ENCODE measurements at regions not wholly inside any gene's neighbourhood (a gene's known extent, or its start where the extent isn't known, plus 50 kb on each side); places are given as distances from the start of the nearest gene placed in this dataset.
A peak's percentile ranks its signal among the peaks of the same experiment; 100 is the strongest.
"Not testable (repeated sequence)": the region's sequence is repeated elsewhere in the genome, so short reads cannot be mapped to it uniquely, and the experiment has no call there.

DNA sequence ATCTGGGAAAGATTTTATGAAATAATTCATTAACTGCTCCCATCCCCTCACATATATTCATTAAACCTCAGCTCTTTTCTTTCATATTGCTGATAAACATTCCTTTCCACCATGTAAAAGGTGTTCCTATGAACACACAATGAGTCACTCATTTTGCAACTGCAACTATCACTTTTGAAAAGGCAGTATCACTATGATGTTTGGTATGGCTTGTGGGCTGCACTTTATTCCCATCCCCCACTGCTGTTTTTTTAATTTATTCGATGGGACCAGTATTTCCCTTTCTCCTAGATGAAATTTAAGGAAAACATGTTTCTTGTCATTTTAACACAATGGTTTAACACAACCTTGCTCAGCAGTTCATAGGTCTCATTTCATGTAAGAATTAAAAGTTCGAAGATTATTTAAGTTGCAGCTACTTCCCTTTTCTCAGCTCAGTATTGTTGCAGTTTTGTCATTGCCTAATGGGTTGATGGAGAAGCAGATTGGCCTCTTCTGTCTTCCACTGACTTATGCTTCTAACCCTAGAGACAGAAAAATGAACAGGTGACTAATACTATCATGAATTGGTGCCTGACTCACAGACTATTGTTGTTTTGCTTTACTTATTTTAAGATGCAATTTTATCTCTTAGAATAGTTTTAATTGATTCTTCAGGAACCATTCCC, 280.3 kb downstream of the ZPLD1 start:
- DNase-seq (ENCODE audit: low spot score in 2 of 2) (no peak), ATAC-seq (peak in 1 of 2 donors; percentile 85)
- no peaks in the 10 kb centered on the region for H3K9me3 Mint-ChIP-seq
- H3K36me3 Mint-ChIP-seq, result no peaks in the 10 kb centered on the region
- H3K27ac Mint-ChIP-seq, result no peak overlapping the region

GRCh38 chr3:102718651-102719050, 283.8 kb downstream of the ZPLD1 start:
- Mint-ChIP-seq H3K9me3 (no peaks in the 10 kb centered on the region), H3K27ac (no peak overlapping the region), H3K36me3 (no peaks in the 10 kb centered on the region)
- ATAC-seq (no peak), DNase-seq (ENCODE audit: low spot score in 2 of 2) (no peak)

DNA sequence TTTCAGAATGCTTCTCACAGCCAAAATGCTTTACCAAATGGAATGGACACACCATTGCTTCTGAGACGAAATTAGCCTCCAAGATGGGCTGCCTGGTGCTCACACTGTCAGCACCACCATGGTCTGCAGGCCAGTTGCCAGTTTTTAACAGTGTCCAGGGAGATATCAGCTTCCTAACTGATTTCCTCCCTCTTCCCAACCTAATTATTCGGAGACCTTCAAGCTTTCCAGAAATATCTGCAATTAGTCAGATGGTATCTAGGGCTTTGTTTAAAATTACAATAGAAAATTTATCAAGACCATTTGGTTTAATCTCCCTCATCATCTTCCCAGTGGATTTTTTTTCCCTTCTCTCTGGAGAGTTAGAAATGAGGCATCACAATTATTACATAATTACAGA, 287.5 kb downstream of the ZPLD1 start:
- no peak overlapping the region for H3K27ac Mint-ChIP-seq

DNA sequence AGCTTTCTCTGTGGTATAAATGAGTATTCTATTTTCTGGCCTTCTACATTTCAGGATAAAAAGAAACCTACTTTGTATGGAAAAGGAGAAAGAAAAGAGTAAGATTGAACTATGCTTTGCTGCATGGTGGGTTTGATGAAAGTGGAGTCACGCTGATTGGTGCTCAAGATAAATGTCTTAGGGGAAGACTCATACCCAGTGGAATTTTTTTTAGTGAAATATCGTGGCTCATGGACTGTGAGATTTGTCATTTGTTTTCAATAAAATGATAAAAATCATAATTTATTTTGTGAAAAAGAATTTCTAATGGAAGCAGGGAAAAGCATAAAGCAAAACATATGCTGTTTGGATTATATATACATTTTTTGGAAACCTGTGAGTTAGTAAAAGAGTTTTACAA, 292.5 kb downstream of the ZPLD1 start:
- DNase-seq (ENCODE audit: low spot score in 2 of 2) (no peak), ATAC-seq (no peak)
- H3K27ac Mint-ChIP-seq, result no peak overlapping the region
- no peaks in the 10 kb centered on the region for H3K9me3 Mint-ChIP-seq
- H3K36me3 Mint-ChIP-seq, result no peaks in the 10 kb centered on the region

More for the DNA sequence above, 287.5 kb downstream of the ZPLD1 start:
- H3K9me3 Mint-ChIP-seq, result no peaks in the 10 kb centered on the region
- no peak for DNase-seq (ENCODE audit: low spot score in 2 of 2)
- no peak for ATAC-seq
- no peaks in the 10 kb centered on the region for H3K36me3 Mint-ChIP-seq

GRCh38 chr3:102732581-102732980, 297.8 kb downstream of the ZPLD1 start:
- not testable (repeated sequence) for H3K9me3 Mint-ChIP-seq; DNase-seq (ENCODE audit: low spot score in 2 of 2); ATAC-seq; H3K36me3 Mint-ChIP-seq
- H3K27ac Mint-ChIP-seq, result peak overlapping the region in 1 of 2 donors; percentile 81

- Mint-ChIP-seq H3K36me3 (no peaks in the 10 kb centered on the region), H3K27ac (no peak overlapping the region), H3K9me3 (no peaks in the 10 kb centered on the region)
- ATAC-seq, result no peak
- no peak for DNase-seq (ENCODE audit: low spot score in 2 of 2)
These were observed 299.2 kb downstream of the ZPLD1 start for GRCh38 chr3:102733791-102734563.

DNA sequence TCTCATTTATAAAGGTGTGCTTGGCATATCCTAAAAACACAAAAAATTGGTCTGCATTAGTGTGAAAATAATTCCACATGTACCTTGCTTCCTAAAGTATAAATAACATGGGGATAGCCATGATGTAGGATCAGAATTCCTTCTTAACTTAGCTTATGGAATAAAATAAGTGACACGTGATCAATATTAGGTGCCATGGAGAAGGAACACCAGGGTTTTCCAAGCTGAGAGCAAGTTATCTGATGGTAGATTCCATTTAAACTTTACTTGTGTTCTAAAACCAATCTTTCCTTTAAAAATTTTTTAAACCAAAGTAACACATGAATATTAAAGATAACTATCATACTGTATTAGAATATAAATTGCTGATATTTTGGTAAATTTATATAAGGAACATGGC, 300.5 kb downstream of the ZPLD1 start:
- ATAC-seq (no peak), DNase-seq (ENCODE audit: low spot score in 2 of 2) (no peak)
- H3K36me3 Mint-ChIP-seq, result no peaks in the 10 kb centered on the region
- H3K27ac Mint-ChIP-seq, result no peak overlapping the region
- no peaks in the 10 kb centered on the region for H3K9me3 Mint-ChIP-seq

DNA sequence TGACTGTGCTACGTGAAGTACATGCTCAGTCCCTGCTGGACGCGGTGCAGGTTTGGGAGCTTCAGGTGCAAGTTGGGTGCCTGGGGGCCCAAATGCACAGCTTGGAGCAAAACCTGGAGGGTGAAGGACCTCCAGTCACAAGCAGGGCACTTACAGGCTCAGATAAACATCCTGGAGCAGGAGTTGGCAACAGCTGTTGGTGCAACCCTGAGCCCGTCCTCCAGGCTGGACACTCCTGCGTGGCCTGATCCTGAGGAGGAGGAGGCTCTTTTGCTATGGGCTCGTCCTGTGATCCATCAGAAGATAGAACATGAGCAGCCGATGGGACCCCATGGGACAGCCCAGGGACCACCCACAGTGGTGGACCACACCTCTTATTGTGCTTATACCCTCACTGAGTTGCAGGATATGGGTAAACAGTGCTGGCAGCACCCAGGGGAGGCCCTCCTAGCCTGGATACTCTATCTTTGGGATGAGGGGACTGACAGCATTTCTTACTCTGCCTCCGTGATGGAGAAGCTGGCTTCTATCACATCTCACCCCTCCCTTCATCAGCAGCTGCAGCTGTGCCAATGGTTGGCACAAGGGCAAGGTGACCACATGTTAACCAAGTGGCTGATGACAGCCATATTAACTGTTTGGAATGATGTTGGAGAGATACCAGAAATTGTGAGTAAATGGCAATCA, 301.6 kb downstream of the ZPLD1 start:
- H3K9me3 Mint-ChIP-seq, result no peaks in the 10 kb centered on the region

DNA sequence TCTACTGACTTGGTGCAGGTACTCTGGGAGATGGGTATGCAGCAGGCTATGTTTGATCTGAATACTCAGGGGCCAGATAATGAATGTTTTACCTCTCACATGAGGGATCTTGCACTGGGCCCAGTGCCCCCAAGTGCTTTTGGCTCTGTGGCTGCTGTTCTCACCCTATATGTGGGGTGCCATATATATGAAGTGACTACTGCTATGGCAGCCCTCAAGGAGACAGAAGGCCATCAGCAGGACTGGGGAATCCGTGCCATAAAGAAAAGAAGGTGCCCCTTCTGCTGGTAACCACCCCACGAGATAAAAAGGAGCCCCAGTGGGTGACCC, 302.1 kb downstream of the ZPLD1 start:
- no peak for ATAC-seq

More for the DNA sequence above, 301.6 kb downstream of the ZPLD1 start:
- DNase-seq (ENCODE audit: low spot score in 2 of 2), result no peak
- no peaks in the 10 kb centered on the region for H3K36me3 Mint-ChIP-seq
- no peak overlapping the region for H3K27ac Mint-ChIP-seq
- ATAC-seq, result no peak

DNA sequence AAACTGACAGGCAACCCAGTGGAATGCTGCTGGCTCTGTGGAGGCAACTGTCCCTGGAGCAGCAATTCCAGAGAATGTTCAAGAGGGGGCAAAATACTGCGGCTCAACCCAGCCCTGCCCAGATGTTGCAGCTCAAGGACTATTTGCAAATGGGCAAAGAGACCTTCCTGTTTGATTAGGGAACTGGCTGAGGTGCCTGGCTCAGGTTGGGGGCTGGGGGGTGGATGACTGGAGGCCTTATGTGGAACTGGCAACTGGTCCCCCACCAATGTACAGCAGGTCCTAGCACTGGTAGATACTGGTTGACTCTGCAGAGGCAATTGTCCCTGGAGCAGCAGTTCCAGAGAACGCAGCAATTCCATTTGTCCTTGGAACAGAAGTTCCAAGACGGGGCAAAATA, 302.5 kb downstream of the ZPLD1 start:
- Mint-ChIP-seq H3K36me3 (no peaks in the 10 kb centered on the region), H3K27ac (no peak overlapping the region), H3K9me3 (no peaks in the 10 kb centered on the region)
- no peak for DNase-seq (ENCODE audit: low spot score in 2 of 2)
- no peak for ATAC-seq

More for the DNA sequence above, 302.1 kb downstream of the ZPLD1 start:
- H3K9me3 Mint-ChIP-seq, result no peaks in the 10 kb centered on the region
- no peak overlapping the region for H3K27ac Mint-ChIP-seq
- H3K36me3 Mint-ChIP-seq, result no peaks in the 10 kb centered on the region
- no peak for DNase-seq (ENCODE audit: low spot score in 2 of 2)

GRCh38 chr3:102741105-102741504, 306.3 kb downstream of the ZPLD1 start:
- H3K27ac Mint-ChIP-seq, result no peak overlapping the region

GRCh38 chr3:102741694-102742093, 306.9 kb downstream of the ZPLD1 start:
- no peak overlapping the region for H3K27ac Mint-ChIP-seq
- DNase-seq (ENCODE audit: low spot score in 2 of 2) (no peak), ATAC-seq (no peak)
- H3K9me3 Mint-ChIP-seq, result no peaks in the 10 kb centered on the region
- H3K36me3 Mint-ChIP-seq, result no peaks in the 10 kb centered on the region

More at GRCh38 chr3:102741105-102741504, 306.3 kb downstream of the ZPLD1 start:
- no peak for ATAC-seq
- DNase-seq (ENCODE audit: low spot score in 2 of 2), result no peak
- Mint-ChIP-seq H3K9me3 (no peaks in the 10 kb centered on the region), H3K36me3 (no peaks in the 10 kb centered on the region)

DNA sequence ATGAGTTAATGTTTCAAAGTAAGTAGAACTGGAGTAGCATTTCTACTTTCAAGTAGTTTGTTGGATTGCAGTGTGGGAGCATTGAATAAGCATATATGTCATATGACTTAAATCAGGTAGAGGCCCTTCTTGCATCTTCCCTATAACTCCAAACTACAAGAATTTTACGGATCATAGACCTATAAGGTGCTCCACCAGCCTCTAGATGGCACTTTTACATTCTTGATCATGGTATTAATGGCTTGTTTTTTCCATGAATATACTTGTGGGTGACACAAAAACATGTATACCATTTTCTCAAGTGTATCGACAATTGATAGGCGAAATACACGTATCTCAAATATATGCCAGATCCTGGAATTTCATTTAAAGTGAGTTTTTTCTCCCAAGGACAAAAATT, 311.1 kb downstream of the ZPLD1 start:
- Mint-ChIP-seq H3K27ac (no peak overlapping the region), H3K9me3 (no peaks in the 10 kb centered on the region), H3K36me3 (no peaks in the 10 kb centered on the region)
- DNase-seq (ENCODE audit: low spot score in 2 of 2) (no peak), ATAC-seq (no peak)

GRCh38 chr3:102747611-102748010, 312.8 kb downstream of the ZPLD1 start:
- Mint-ChIP-seq H3K27ac (no peak overlapping the region), H3K9me3 (no peaks in the 10 kb centered on the region), H3K36me3 (no peaks in the 10 kb centered on the region)
- ATAC-seq, result no peak
- no peak for DNase-seq (ENCODE audit: low spot score in 2 of 2)

GRCh38 chr3:102748646-102749045, 313.8 kb downstream of the ZPLD1 start:
- H3K36me3 Mint-ChIP-seq, result no peaks in the 10 kb centered on the region

DNA sequence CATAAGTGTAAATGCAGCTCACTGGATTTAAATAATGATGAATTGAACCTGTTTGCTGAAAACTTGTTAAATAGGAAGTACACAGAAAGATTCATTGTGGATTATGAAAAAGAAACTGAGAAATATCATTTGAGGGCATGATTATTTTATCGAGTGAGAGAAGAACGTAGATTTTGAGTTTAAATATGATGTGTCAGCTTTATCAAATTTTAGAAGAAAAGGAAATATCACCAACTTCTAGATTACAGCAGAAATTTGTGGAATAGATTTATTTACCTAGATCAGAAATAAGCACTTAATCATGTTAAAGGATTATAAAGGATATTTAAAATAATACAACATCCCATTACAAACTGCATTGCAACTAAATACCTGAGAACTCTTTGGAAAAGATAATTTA, 315.5 kb downstream of the ZPLD1 start:
- Mint-ChIP-seq H3K36me3 (no peaks in the 10 kb centered on the region), H3K9me3 (no peaks in the 10 kb centered on the region), H3K27ac (no peak overlapping the region)
- no peak for DNase-seq (ENCODE audit: low spot score in 2 of 2)
- ATAC-seq, result no peak

More at GRCh38 chr3:102748646-102749045, 313.8 kb downstream of the ZPLD1 start:
- Mint-ChIP-seq H3K9me3 (no peaks in the 10 kb centered on the region), H3K27ac (no peak overlapping the region)
- DNase-seq (ENCODE audit: low spot score in 2 of 2), result no peak
- no peak for ATAC-seq

- ATAC-seq, result no peak
- no peaks in the 10 kb centered on the region for H3K36me3 Mint-ChIP-seq
- H3K9me3 Mint-ChIP-seq, result no peaks in the 10 kb centered on the region
- H3K27ac Mint-ChIP-seq, result no peak overlapping the region
- DNase-seq (ENCODE audit: low spot score in 2 of 2), result no peak
These were observed 319.1 kb downstream of the ZPLD1 start for GRCh38 chr3:102753901-102754300.

Data from activated naive CD4-positive, alpha-beta T cell treated with anti-CD3 and anti-CD28 coated beads, Interleukin-2, amount 50 U/mL, for 72 hours (primary cell).